Fibroblast of villous mesenchyme (primary cell): ENCODE measurements at regions not wholly inside any gene's neighbourhood (a gene's known extent, or its start where the extent isn't known, plus 50 kb on each side); places are given as distances from the start of the nearest gene placed in this dataset.
A peak's percentile ranks its signal among the peaks of the same experiment; 100 is the strongest.

Experiments used
- DNase-seq: peaks from one replicate; pipeline ENCODE4 v3.0.0-alpha.2; 2010; ENCODE audit warnings: low read depth
- H3K4me3 ChIP-seq: 2 replicates; pipeline ENCODE4 v1.5.1; 2011; ENCODE audit warnings: low read depth, mild to moderate bottlenecking, low read length
- TF ChIP-seq, protein P1 (sequence below): IDR thresholded peaks from 2 replicates; pipeline ENCODE4 v1.5.1; 2012; ENCODE audit warnings: low read depth, mild to moderate bottlenecking, low read length; ENCODE audit not compliant: insufficient read depth

DNA sequence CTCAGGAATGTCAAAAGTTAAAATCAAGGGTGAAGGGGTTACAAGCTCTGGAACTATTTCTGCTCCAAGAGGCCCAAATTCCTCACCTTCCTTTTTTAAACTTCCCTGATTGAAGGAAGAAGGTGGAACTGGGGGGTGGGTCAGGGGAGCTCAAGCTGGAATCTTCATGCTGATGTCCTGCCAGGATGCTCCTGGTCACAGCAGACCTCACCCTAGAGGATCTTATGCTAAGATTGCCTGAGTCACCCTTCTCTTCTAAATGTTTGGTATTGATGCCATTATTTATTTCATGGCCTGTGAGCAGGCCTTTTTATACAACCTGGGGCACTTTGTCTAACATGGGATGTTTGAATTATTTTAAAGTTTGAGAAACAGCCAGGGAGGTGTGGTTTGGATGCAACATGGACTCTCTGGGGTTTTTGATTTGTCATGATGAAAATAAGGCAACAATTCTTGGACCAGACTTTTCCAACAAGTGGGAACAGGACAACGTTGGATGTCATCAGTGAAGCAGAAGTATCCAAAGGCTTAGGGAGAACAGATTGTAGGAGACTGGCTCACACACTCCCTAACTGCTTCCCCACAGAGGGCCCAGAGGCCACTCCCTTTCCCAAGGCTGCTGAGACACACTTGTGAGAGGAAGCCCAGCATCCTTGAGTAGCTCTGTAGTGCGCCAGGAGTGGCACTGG is 420.2 kb upstream of the MEX3C start:
- no peak for DNase-seq
- TF ChIP-seq, protein P1, sequence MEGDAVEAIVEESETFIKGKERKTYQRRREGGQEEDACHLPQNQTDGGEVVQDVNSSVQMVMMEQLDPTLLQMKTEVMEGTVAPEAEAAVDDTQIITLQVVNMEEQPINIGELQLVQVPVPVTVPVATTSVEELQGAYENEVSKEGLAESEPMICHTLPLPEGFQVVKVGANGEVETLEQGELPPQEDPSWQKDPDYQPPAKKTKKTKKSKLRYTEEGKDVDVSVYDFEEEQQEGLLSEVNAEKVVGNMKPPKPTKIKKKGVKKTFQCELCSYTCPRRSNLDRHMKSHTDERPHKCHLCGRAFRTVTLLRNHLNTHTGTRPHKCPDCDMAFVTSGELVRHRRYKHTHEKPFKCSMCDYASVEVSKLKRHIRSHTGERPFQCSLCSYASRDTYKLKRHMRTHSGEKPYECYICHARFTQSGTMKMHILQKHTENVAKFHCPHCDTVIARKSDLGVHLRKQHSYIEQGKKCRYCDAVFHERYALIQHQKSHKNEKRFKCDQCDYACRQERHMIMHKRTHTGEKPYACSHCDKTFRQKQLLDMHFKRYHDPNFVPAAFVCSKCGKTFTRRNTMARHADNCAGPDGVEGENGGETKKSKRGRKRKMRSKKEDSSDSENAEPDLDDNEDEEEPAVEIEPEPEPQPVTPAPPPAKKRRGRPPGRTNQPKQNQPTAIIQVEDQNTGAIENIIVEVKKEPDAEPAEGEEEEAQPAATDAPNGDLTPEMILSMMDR: no peak
- H3K4me3 ChIP-seq: no peak overlapping the region

DNA sequence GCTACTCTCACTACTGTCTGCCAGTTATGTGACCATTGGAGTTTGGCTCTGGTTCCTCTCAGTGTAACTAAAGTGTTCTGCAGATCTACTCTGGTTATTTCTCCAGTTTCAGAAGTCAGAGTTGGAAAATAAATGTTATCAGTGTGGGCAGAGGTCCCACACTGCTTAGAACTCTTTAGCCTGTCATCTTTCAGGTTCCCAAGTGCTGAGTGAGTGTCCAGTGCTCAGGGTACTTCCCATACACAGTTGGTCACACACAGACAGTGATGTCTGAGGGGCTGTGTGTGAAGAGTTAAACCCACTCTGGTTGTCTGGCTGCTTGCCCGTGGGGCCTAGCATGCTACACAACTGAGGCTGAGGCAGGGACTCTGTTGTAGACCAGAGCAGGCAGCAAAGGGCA is 421.8 kb upstream of the MEX3C start:
- DNase-seq: no peak
- TF ChIP-seq, protein P1: no peak
- H3K4me3 ChIP-seq: no peak overlapping the region

DNA sequence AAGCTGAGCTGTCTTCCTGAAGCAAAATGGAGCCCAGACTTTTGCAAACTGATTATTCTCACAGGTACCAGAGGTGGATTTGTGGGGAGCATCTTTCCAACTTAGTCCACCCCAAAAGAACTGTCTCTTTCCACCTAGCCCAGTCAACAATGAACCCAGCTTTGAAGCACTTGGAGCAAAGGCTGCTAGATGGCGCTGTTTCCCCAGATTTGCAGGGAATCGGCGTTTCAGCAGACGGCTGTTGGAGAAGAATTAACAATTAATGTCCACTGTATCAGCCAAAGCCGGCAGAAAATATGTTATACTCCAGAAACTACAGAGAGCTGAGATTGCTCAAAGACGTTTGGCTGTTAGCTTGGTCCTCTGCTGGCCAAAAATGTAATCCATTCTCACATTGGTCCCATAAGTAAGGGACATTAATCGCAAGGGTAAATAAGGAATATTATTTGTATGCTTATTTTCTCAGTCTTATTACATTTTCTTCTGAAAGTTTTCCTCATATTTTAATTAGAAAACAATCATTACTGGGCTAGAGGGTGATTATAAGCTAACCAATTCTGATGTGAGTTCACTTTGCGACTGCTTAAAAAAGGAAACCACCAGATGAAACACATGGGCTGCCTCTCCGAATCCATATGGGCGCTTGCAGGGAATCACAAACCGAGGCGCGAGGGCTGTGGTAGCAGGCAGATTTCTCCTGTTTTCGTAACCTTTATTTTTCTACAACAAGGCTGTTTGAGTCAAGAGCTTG is 423.8 kb upstream of the MEX3C start:
- H3K4me3 ChIP-seq: no peak overlapping the region
- DNase-seq: peak; percentile 26

DNA sequence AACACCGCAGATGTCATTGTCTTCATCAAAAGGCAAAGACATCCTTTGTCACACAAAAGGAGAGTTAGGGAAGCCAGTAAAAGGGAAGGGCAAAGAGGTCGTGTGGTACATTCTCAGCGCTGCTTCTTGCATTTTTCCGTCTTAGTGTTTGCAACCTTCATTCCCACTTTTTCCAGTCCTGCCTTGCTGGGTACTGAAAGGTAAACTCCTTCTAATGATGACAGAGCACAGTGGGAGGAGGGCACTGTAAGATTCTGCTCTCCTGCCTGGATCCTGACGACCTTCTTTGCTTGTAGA is 424.3 kb upstream of the MEX3C start:
- TF ChIP-seq, protein P1: no peak
- H3K4me3 ChIP-seq: no peak overlapping the region
- no peak for DNase-seq

More for the DNA sequence above, 423.8 kb upstream of the MEX3C start:
- TF ChIP-seq, protein P1: peak; percentile 54

DNA sequence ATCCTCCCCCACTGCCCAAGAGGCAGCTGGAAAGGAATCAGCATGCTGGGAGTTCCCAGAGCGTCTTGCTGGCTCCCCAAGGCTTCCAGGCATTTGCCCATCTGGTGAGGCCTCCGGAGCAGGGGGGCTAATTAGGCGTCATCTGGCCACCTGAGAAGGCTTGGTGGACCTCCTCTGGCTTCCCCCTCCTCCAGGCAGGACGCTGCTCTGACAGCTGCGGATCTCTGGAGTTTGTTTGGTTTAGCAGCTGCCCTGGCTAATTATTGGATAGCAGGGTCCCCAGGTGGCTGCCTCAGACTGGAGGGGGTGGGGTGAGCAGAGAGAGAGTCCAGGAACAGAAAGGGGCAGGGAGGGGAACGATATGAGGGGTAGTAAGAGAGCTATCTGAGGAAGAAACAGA is 425.2 kb upstream of the MEX3C start:
- DNase-seq: no peak
- H3K4me3 ChIP-seq: no peak overlapping the region
- TF ChIP-seq, protein P1: no peak

DNA sequence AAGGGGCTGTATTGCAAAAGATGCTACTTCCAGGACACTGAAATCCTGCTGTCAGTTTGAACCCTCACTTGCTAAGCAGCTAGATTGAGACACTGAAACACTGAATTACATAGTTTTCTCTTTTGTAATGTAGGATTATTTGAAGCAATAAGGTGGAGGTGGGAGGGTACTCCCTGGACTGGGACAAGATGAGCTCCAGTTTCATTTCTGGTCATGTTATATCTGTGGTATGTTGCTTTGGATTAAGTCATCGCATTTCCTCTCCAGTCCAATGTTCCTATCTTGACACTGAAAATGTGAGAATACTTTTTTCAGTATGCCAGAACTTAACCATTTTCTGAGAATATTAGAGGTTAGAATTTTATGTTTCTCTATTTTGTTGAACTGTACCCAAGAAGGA is 426.2 kb upstream of the MEX3C start:
- TF ChIP-seq, protein P1: no peak
- H3K4me3 ChIP-seq: no peak overlapping the region
- no peak for DNase-seq

DNA sequence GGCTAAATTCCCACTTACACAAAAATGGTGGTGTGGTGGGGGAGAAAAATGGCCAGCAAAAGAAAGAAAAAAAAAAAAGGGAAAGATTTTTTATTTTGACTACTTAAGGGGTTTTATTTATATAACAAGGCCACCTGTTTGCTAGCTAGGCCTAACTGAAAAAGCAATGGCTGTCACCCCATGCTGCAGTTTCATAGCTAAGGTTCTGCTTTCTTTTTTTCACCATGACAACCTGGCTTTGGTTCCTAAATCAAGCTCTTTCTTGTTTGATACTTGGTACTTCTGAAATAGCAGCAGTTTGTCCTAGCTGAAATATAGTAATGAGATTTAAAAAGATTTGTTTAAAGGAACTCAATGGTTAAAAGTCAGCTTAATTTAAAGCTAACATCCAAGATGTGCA is 433.2 kb upstream of the MEX3C start:
- TF ChIP-seq, protein P1: no peak
- DNase-seq: no peak
- H3K4me3 ChIP-seq: no peak overlapping the region
